Medulla oblongata (tissue), 1 donor: ENCODE measurements at regions not wholly inside any gene's neighbourhood (a gene's known extent, or its start where the extent isn't known, plus 50 kb on each side); places are given as distances from the start of the nearest gene placed in this dataset.
"Not testable (repeated sequence)": the region's sequence is repeated elsewhere in the genome, so short reads cannot be mapped to it uniquely, and the experiment has no call there.

Experiments
- DNase-seq: peaks from one replicate; pipeline ENCODE4 v3.0.0-alpha.2; 2015; ENCODE audit errors: extremely low spot score

GRCh38 chr16:88185976-88186888 is 196.5 kb upstream of the ZNF469 start:
- not testable (repeated sequence) for DNase-seq

DNA sequence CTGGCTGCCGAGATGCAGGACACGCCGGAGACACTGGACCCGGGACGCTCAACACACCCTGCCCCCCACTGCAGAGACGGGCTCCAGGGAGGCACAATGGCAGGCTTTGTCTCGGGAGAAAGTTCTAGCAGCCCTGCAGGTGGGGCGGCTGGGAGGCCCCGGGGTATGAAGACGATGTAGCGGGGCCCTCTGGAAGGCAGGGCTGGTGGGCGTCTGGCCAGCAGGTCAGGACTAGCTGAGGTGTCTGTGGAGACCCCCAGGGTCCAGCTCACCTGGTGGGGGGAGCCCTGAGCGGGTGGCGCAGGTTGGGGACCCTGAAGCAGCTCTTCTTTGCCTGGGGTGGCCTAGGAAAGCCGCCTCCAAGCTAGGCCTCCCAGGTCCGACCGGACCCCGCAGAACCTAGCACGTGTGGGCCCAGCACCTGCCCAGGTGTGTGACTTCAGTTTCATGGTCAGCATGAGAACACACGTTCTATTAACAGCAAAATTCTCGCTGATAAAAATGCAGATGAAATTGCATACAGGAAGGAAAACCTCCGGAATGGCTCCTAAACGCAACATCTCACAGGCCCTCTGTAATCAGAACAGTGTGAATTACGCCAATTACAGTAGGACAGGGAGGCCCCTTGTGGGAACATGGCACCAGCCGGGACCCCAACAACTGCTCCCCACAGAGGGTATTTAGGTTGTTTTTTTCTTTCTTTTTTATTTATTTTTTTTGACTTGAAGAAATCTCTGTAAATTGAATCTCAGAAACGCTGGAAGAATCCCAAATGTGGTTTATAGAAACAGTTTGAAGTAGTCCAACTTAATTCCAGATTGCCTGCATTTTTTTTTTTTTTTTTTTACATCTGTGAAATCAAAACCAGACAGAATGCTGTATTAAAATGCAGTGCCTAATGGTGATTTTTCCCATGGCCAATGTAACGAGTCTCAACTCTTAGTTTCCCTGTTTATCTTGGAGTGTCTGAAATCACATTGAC is 195.6 kb upstream of the ZNF469 start:
- DNase-seq, result not testable (repeated sequence)

DNA sequence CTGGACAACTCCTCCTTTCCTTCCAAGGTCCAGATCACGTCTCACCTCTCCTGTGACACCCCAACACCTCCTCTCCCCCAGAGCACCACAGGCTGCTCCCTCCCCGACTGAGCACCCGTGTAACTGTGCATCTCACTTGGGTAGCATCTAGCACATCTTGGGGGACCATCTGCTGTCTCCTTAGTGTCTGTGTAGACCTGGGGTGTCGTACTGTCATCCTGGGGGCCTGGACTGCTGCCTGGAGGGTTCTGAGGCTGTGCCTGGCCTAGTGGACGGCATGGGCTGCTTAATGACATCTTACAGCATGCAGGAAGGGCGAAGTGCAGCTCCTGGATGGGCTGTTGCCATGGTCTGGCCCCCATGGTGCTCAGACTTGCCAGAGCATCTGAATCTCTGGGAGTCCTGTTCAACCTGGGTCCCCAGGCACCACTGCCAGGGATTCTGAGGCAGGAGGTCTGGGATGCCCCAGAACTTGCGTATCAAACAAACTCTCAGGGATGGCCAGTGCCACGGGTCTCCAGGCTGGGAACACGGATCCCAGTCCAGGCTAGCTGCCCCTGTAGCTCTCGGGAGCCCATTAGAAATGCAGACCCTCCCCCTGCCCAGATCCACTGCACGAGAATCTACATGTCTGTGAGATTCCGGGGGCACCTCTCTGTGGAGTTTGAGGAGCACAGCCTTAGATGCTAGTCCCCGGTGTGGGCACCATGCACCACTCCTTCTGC is 194.4 kb upstream of the ZNF469 start:
- not testable (repeated sequence) for DNase-seq

GRCh38 chr16:88190592-88191095 is 192.1 kb upstream of the ZNF469 start:
- not testable (repeated sequence) for DNase-seq

DNA sequence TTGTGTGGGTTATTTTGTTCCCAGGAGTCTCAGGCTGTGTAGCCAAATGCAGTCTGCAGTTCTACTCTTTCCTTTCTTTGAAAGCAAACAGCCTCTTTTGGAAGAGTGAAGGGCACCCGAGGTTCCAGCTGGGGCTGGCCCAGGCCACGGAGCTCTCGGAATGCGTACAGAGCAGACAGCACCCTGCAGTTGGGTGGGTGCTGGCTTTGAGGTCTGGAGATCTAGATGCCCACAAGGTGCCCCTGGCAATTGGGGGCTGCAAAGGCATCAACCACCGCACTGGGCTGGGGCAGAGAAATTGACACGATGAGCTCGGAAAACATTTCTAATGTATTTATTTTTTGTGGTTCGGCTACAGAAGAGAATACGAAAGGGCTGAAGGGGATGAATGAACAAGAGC is 191.6 kb upstream of the ZNF469 start:
- not testable (repeated sequence) for DNase-seq

DNA sequence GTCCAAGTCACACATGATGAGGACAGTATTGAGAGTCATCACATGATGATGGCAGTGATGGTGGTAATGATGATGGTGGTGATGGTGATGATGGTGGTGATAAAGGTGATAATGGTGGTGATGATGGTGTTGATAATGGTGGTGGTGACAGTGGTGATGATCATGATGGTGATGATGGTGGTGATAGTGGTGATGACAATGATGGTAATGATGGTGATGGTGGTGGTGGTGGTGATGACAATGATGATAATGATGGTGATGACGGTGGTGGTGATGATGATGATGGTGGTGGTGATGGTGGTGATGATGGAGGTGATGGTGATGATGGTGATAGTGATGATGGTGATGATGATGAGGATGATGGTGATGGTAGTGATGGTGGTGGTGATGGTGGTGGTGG is 190.2 kb upstream of the ZNF469 start:
- no peak for DNase-seq

DNA sequence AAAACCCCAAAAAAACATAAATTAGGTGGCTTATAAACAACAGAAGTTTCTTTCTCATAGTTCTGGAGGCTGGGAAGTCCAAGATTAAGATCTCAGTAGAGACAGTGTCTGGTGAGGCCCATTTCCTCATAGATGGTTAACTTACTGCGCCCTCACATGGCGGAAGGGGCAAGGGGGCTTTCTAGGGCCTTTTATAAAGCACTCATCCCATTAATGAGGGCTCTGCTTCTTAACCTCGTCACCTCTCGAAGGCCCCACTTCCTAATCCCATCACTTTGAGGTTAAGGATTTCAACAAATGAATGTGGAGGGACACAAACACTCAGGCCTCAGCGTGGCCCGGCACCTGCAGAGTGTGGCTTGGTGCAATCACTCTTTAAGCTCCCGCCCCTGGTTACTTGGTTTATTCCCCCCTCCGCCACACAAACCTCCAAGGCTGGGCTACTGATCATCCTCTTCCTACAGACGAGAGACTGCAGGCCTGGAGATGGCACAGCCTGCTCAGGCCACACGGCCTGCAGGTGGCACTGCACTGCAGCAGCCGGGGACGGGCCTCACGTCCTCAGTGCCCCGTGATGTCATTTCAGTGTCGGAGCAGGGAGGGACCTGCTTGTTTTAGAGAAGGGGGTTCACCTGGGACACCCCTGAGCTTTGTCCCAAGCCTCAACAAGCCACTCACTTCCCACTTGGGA is 188.9 kb upstream of the ZNF469 start:
- peak; percentile 77 for DNase-seq

DNA sequence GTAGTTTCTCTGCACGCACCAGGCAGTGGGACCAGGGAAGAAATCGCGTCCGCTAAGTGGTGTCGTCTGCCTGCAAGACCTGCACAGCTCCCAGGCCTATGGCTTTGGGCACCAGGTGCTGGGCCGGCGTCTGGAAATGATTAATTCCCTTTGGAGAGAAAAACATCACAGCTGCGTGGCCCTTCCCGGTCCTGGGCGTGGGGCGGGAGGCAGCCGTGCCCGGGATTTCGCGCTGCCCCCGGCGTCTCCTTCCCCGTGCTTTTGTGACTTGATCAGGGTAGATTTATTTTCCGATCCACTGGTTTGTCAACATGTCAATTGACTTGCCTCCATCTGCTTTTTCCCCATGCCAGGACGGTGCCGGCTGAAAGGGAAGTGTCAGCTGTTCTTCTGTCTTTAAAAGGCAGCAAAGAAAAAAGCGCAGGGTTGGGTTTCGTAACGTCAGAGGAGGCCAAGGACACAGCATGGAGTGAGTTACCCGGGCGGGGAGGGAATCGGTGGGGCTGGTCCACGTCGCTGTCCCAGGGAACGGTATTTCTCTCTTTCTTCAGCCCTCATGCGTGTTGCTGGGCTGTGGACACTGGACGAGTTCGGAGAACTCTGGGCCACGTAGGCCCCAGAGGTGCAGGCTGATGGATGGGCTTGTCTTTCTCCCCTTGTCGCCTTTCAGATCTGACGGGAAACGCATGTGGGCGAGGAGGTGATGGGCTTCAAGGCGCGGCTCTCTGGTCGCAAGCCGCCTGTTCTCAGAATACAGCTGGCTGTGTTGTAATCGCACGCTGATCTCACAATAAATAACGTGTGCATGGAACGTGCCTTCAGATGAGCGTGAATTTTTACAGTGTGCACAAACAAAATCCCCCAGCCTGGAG is 188.1 kb upstream of the ZNF469 start:
- peak; percentile 60 for DNase-seq

- no peak for DNase-seq
Measured at GRCh38 chr16:88195269-88195705, 187.5 kb upstream of the ZNF469 start.

DNA sequence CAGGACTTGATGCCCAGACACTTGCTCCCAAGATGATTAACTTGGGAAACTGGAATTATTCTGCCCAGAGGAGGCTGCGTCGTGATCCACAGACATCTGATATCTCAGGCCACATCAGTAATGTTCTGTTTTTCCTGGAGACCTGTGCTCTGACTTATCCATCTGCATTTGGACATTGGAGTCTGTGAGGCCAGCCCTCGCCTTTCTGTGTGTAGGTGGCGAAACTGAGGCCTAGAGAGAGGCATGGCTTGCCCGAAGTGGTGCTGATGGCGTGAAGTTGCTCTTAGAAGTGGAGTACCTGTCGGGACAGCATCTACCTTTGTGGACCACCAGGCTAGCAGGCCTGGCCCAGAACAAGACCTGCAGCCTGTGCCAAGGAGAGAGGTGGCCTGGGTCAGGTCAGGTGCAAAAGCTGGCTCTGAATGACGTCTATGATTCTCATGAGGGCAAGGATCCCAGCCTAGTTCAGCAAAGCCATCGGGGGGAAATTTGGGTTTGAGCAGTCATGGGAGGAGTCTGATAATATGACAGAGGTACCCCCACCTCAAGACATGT is 186.8 kb upstream of the ZNF469 start:
- no peak for DNase-seq

DNA sequence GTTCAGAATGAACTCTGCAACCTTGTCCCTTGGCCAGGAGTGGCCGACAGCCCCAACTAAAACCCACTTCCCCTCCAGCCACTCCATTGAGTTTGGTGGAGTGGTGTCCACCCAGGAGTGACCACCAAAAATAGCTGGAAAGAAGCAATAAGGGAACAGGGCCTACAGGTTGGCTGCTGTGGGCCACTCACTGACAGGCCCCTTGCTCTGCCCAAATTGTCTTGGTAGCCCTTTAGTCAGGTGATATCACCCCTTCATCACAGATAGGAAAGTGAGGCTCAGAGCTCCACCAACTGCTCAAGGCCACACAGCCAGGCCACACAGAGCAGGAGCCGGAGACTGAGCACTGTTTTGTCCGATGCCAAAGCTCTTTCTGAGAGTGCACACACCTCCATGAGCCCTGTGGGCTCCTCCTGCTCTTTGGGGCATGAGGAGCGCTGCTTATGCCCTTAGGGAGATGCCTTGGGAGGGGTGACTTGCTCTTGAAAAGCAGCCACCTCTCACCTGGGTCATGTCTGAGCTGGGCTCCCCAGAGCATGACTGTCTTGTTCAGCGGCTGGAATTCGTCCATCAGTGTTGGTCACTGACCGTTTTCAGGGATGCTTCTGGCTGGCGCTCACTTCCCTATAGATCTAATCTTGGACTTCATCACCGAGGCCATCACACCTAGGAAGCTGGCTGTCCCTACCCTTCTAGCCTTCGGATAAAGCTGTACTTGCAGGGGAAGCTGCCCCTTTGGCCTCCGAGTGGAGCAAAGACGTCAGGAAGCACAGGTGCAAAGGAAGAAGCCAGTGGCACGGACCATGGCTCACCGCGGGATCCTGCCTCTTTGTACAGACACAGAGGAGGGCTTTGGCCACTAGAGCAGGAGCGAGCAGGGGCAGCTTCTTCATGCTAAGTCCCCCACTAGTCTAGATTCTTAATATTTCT is 186.0 kb upstream of the ZNF469 start:
- no peak for DNase-seq

DNA sequence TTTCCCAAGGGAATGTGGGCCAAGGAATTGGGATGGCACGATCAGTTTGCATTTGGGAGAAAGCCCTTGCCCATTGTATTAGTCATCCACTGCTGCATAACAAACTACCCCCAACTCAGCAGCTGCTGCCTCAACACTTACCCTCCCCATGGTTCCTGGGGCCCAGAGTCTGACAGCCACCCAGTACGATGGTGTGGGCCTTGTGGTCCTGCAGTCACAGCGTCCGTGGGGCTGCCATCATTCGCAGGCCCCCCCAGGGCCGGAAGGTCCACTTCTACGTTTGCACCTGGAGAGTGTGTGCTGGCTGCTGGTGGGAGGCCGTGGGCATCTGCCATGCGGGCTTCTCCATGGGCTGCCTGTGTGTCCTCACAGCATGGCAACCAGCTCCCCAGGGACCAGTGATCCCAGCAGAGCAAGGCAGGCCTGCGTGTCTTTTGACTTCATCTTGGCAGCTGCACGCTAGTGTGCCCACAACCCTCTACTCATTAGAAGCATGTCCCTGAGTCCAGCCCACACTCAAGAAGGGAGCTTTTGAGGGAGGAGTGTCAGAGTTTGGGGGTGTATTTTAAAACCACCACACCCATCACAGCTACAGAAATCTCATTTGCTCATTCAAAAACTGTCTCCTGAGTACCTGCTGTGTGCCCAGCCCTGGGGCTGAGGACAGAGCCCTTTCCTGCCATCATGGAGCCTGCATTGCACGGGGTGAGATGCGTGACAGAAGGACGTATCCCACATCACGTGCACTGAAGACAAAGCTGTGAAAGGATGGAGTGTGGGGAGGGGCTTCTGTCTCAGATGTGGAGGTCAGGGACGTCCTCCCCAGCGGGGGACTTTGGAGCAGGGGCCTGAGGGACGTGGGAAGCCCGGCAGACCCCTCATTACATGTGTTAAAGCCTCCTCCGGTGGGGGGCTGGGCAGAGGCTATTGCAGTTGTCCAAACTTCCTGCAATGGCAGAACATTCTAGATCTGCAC is 185.0 kb upstream of the ZNF469 start:
- no peak for DNase-seq

DNA sequence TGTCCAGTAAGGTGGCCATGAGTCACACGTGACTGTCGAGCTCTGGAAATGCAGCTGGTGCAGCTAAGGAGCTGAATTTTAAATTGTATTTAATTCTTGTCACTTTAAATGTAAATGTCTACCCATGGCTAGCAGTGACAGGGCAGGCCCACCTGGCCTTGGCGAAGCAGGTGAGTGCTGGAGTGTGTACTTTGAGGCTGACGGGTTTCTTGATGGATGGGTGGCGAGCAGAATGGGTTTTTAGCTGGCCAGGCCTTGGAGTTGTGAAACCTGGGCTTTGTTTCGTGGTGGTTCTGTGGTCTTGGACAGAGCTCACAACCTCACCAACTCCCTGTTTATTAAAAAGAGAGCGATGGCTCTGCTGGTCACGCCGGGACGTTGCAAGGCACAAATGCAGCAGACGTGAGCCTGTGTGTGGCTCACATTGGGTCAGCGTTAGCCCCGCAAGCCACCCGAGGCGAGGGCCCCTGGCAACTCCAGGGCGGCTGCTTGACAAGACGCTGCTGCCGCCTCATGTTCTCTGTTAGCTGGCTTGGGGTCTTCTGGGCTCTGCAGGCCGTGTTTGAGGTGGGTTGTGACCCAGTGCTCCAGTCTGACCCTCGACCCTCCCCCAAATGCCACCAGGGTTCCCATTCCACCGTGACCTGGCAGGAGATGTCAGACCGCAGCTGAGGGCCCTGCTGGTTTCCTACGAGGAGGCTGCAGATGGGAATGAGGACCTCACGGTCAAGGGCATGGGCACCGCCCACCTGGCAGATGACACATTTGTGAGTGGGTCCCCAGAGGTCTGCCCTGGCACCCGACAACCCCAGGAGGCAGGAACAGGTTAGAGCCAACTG is 184.1 kb upstream of the ZNF469 start:
- not testable (repeated sequence) for DNase-seq

- not testable (repeated sequence) for DNase-seq
Measured at GRCh38 chr16:88199296-88200153, 183.2 kb upstream of the ZNF469 start.
